HEK293 (cell line): ENCODE measurements at regions not wholly inside any gene's neighbourhood (a gene's known extent, or its start where the extent isn't known, plus 50 kb on each side); places are given as distances from the start of the nearest gene placed in this dataset.

ENCODE experiments used
- SP2 ChIP-seq: fragments of 450-650 bp; formaldehyde crosslinking; IDR thresholded peaks from 2 replicates; pipeline ENCODE4 v1.5.1; 2016; ENCODE audit warnings: missing biosample characterization, missing genetic modification characterization
- ZNF624 ChIP-seq: fragments of 450-650 bp; formaldehyde crosslinking; IDR thresholded peaks from 2 replicates; pipeline ENCODE4 v1.5.1; 2017; ENCODE audit warnings: missing biosample characterization, missing genetic modification characterization
- TF ChIP-seq, protein P1 (sequence below): fragments of 450-650 bp; formaldehyde crosslinking; IDR thresholded peaks from 2 replicates; pipeline ENCODE4 v1.5.1; 2016; ENCODE audit warnings: missing biosample characterization, missing genetic modification characterization

DNA sequence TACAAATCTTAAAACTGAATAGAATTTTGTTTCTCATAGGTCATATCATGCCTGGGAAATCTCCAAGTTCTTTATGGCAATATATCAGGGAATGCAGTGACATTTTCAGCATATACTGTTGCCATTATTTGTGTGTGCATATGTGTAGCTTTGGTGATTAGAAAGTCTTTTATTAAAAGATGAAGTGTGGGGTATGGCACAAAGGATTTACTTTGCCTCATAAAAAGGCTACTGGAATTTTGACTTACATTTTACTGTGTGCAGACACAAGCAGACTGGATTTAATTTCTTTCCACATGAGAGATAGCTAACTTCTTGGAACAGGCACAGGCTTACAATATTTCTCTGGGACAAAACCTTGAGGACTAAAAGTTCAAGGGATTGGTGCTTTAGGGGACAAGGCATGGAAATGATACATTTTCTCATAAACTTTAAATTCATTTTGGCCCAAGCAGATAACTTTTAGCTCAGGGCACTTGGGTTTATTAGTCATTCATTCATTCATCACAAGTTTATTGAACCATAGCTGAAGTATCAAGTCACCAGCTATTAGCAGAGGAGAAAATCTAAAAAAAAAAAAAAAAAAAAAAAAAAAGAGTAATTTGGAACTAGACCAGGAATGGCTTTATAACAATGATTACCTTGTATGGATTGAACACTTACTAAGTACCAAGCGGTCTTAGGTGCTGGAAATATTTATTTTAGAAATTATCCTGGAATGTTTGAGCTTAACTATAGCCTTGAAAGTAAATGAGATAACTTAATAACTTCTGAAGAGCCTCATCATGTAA lies 191.5 kb downstream of the SLIT2 start:
- TF ChIP-seq ZNF624 (tag by site-specific recombination) (no peak), SP2 (tag by site-specific recombination) (no peak)
- TF ChIP-seq, protein P1, sequence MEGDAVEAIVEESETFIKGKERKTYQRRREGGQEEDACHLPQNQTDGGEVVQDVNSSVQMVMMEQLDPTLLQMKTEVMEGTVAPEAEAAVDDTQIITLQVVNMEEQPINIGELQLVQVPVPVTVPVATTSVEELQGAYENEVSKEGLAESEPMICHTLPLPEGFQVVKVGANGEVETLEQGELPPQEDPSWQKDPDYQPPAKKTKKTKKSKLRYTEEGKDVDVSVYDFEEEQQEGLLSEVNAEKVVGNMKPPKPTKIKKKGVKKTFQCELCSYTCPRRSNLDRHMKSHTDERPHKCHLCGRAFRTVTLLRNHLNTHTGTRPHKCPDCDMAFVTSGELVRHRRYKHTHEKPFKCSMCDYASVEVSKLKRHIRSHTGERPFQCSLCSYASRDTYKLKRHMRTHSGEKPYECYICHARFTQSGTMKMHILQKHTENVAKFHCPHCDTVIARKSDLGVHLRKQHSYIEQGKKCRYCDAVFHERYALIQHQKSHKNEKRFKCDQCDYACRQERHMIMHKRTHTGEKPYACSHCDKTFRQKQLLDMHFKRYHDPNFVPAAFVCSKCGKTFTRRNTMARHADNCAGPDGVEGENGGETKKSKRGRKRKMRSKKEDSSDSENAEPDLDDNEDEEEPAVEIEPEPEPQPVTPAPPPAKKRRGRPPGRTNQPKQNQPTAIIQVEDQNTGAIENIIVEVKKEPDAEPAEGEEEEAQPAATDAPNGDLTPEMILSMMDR: no peak
